ENCODE measurements at regions not wholly inside any gene's neighbourhood (a gene's known extent, or its start where the extent isn't known, plus 50 kb on each side); places are given as distances from the start of the nearest gene placed in this dataset.

DNA sequence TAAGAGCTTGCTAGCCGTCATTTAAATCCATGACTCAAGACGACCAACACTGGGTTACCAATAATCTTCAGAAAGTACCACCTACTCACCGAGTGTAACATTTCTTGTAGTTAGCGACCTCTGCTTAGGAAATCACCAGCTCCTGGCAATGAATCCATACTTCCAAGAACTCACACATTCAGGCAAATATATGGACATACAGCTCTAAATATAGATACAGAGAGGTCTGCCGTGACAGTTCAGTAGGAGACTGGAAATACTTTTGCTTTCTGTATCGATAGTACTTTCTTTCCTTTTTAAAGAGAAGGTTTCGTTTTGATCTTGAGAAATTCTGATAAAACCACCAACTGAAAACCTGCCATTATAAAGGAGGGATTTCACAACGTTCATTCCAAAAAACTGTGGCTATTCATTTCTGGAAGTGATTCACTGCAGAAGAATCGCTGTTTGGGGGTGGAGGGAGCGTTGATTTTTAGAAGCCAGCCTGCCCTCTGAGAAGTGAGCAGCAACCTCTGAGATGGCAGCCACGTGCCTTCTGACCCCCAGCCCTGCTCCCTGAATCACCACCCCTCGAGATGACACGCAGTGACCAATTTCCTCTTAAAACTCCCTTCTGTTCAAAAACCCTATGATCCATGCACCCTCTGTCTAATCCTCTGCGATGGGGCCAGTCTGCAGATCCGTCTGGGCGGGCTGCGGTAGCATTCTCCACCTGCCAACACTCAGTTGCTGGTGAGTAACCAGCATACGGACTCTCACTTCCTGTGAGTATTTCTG is 179.0 kb upstream of the KLF14 start:
- DNase-seq: peak; percentile 98

DNA sequence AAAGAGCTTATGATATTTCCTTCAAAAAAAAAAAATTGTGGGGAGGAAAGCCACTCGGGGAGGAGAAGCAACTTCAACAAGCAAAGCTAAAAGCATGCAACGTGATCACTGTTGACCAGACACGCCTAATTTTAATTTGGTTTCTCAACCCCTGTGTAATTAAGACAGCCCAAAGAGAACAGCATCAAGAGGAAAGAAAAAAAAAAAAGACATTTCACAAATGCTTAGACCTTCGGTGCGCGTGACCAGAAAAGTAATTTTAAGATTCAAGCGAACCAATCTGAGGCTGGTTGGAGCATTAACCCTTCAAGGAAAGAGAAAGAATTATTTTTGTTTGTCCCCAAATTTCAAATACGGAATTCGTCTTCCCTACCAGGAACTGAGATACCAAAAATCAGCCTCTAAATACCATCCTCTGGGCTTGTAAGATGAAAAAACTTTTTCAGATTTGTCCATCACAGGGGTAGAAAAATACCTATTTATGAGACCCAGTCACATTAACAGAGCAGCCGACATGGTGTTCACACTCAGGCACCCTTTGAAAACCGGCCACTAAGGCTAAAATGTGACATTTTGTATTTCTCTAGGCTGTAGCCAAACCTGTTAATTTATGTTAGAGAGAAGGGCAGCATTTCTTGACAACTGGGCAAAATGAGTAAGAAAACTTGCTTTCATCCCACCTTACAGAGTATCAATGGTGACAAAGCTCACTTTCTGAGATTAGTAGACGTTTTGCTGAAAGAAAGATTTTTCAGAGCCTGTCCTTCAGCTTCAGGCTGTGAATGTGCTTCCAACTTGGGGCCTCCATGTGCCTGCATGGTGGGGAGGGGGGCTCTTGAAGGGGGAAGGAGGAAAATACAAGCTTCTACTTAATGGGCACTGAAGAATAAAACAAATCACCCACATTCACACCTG is 179.9 kb upstream of the KLF14 start:
- DNase-seq: no peak

DNA sequence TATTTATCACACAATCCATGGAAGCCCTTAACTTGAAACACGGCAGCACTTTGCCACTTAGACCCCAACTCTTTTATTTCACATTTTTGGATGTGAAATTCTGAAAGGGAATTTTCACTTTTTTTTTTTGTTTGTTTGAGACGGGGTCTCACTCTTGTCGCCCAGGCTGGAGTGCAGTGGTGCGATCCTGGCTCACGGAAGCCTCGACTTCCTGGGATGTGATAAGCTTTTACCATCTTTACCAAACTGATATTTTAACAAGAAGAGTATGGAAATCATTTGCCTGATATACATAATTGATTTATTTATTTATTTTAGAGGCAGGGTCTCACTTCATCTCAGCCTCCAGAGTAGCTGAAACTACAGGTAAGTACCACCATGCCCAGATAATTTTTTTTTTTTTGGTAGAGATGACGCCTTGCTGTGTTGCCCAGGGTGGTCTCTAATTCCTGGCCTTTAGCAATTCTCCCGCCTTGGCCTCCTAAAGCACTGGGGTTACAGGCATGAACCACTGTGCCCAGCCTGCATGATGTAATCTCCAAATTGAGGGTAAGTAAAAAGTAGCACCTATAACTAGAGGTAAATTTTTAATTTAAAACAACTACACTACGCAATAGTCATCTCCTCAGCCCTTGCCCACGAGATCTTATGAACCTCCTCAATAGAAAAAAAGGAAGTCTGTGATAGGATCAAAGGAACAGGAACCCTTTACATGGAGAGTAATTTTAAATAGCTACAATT is 180.7 kb upstream of the KLF14 start:
- DNase-seq: no peak

DNA sequence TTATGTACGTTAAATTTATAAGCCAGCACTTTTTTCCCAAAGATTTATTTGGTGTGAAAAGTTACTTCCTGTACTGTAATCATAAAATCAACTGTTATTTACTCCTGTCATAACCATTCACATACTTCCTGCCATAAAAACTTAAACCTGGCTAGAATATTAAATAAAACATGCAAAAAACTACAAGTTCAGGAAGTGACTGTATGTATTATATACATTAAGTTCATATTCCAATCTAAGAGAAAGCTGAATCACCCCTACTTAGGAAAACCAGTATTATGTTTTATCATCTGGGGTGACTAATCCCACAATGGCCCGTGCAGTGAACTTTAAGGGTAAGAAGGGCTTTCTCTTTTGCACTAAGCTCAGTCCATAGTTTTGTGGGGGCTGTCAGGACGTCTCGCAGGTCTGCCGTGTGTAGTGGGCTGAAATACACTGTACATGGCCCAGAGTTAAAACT is 183.7 kb upstream of the KLF14 start:
- DNase-seq: no peak

DNA sequence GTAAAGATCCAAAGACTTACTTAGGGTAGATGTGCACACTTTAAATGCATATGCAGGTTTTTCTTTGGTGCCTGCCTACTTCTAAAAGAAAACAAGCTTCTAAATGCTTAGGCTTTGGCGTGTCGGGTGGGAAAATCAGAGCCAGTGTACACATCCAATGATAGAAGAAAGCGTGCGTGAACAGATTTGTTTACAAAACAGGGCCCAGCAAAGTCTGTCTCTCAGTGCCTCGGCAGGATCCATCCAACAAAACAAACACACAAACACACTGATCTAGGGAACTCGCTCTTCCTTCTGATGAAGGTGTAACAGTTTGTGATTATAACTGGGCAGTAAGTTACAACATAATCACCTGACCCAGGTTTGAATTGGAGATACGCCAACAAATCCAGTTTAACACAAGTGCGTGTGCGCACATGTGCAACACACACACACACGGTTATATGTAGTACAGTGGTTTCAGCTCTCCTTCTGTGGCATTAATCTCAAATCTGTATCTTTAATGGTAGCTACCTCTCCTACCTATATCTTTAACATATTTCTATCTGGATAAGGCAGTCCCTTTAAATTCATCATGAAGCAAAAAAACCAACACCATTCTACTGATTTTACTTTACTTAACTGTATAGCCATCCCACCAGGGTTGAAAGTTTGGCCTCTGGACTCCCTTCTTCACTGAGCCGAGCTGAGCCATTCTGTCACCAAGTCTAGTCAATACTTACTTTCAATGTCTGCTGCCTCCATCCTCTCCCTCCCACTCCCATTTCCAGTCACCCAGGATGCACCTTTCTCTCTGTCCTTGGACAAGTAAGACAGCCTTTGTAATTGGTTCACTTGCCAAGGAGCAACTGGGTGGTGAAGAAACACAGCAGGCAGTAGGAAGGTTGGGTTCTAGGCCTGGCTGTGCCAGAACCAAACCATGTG is 184.4 kb upstream of the KLF14 start:
- no peak for DNase-seq

DNA sequence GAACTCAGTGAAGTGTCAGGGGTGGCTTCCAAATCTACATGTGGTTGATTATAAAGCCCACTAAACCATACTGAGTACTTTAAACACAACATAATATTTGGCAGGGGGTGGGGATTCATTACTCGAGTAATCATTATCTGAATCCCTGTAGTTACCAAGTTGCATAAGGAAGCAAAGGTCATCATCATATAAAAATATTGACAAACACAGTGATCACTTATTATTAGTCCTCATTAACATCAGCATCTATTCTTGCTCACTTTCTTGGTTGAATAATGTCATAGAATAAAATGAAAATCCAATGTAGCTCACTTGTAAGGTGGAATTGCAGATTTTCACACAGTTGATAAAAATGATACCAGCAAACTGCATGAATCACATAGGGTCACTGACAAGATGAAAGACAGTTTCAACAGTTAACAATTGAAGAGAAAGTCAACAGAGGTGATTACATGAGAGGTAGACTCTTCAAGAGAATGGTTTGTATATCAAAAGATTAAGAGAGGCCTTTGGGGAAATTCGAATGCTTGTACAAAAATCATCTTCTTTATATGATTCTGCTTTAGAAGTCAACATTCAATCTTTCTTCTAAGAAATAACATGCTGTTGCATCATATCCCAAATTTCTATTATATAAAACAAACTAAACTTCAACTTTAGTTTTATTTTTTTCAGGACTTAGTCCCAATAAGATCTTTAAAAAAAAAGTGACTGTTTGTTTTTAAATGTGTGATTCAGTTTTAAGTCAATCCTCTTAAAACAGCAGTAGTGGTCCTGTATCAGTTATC is 185.5 kb upstream of the KLF14 start:
- no peak for DNase-seq

DNA sequence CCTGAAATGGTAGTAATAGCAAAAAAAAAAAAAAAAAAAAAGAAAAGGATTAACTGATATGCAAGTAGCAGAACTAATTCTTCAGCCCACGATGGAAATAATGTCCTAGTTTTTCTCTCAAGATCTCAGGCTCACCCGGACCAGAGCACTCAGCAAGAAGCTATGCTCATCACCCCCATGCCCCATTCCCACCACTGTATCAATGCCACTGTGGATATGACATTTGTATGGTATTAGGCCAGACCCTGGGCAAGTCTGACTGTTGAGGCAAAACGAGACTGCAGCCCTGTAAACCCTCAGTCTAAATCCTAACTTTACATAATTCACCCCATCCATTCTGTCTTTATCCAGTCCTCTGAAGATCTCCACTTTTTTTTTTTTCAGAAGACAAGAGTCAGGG is 186.1 kb upstream of the KLF14 start:
- no peak for DNase-seq

DNA sequence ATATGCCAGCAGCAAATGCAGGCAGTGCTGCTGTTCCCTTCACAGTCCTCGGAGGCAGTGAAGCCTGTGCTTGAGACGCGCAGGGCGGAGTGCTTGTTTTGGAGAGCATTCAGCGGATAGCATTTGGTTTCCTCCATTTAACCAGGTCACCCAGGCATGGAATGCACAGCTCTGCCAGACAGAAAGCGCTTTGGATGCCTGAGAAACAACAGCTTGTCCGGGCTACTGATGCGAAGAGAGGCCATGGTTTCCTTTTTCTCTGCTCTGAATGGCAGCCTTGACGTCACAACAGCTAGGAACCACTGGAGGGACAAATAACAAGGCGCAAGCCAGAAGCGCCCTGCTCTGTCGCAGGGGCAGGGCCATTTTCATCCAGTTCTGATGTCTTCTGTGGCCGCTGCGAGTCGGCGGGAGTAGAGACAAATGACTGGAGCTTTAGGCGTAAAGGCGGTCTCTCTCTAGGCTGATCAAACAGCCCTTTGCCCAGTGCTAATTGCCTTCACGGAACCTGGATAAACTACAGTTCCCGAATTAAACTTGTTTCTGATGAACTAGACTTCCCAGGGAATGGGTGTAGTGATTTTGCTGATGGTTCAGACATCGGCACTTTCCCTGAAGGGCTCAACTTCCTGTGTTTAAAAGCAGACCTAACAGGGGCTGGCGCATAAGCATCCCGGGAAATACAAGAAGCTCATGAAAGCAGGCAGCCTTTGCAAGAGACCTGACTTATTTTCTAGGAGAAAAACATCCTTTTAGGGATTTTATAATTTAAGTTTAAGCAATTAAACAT is 187.6 kb upstream of the KLF14 start:
- DNase-seq: no peak

DNA sequence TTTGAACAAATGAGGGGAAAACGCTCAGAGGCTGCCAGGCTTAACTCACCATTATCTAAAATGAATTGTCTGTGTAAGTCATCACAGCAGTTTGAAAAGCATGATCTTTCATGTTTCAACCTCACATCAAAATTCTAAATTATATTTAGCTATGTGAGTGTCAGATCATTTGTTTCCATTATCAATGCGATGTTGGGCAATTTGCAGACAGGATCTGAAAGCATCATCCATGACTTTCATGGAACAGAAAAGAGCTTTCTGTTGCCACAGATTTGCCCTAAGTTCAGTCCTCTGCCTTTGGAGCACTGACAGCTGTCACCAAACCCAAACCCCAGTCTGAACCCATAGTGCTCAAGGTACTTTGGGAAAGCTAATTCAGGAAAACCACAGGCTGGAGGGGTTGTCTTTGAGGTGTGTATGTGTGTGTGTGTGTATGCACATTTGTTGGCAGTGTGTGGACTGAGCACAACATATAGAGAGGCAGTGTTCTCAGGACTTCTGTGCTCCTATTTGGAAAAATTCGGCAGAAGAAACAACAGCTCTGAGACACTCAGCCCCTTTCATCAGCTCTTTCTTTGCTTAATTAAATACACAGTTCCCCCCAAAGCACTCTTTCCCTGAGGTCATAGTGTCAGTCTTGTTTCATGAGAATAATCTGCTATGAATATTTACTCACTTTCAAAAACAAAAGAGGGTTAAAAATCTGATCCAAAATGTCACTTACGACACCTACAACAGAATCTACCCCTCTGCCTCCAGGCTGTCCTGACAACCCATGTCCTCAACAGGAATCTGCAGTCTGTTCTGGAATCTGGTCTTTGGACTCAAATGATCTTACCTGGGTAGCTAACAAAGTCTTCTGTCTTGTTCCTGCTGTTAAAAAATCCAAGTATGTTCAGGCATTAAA is 188.5 kb upstream of the KLF14 start:
- DNase-seq: no peak

DNA sequence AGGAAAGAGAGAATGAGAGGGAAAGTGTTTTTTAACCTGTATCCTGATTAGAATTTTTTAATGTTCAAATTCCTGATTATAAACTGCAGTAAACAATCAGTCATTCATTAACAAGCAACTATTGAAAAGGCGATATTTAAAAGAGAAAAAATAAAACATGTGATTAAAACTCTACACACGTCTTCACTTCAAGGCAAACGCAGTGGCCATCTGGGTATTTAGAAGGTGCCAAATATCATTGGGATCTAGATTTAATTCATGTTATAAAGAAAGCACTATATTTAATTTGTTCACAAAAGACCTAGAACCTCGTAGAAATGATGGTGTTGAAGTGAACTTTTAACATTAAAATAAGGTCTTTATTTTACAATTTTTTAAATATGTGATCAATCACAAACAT is 189.4 kb upstream of the KLF14 start:
- DNase-seq: no peak

DNA sequence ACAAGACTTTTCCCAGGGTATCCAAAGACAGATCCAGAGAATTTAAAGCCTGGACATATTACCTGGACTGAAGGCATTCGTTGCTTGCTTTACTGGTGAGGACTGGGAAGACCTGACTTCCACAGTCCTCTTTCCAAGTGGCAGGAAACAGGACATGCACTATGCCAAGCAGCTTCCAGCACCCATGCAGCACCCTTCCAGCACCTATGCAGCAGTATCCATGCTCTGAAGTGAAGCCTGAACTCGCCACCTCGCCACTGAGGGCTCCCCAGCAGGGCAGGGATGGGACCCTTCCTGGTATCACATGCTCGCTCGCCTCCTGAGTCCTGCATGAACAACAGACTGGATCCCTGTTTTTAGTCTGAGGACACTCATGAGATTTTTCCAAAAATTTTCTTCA is 189.9 kb upstream of the KLF14 start:
- no peak for DNase-seq

DNA sequence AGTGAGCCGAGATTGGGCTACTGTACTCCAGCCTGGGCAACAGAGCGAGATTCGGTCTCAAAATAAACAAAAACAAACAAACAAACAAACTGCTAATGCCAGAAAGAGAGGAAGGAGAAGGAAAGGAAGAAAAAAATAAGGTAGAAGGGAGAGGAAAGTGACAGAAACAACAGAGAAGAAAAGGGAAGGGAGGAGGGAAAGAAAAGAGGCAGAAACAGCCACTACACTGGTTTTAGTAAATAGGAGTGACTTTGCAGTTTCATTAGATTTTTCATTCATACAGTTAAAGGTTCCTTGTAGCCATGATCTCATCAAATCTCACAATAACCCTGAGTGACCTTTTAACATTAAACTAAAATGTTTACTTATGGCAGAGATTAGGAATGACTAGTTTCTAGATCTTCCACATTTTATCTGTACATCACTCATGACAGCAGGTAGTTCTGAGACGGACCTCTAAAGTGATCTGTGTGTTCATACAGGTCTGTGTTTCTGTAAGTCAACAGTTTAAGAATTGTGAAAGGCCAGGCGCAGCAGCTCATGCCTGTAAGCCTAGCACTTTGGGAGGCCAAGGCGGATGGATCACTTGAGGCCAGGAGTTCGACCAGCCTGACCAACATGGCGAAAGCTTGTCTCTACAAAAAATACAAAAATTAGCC is 191.3 kb upstream of the KLF14 start:
- DNase-seq: no peak

DNA sequence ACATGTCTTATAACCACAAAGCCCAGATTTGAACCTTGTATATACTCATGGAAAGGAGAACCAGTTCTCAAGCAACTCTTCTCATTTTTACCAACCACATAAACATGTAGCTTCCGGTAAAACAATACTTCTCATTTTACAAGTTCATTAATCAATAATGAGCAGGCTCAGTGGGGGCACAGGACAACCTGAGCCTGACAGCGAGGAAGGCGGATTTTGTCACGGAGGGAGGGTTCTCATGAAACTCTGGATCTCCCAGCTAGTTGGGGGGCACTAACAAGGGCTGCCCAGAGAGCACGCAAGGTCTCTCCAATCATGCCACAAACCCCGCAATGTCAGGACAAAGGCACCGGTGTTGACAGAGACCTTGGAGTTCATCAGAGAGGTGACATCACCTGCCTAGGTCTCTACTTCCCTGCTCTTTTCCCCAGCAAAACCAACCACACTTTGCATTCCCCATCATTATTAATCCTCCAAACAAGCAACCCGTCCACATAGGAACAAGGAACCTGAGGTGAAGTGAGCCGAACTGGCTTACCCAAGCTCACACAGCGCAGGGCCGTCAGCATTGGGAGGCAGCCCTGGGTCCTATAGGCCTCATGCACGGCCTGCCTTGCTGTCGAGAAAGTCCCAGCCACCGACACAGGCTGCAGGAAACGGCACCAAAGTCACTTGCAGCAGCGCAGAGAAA is 192.1 kb upstream of the KLF14 start:
- no peak for DNase-seq

DNA sequence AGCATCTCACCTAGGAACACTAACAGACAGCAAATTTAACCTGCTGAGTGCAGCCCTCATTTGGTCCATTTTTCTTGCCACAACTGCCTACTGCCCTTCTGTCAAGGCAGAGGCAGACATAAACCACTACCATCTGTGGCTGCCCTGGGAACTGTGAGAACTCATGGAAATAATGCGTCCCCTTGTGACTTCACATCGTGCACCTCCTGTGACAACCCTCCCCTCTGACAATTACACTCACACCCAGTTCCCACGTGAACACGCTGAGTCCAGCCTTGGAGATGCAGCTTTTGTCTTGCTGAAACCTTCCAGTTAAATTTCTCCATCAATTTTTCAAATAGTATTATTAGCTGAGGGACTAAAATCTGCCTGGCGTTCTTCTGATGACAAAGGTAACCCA is 193.1 kb upstream of the KLF14 start:
- DNase-seq: no peak

DNA sequence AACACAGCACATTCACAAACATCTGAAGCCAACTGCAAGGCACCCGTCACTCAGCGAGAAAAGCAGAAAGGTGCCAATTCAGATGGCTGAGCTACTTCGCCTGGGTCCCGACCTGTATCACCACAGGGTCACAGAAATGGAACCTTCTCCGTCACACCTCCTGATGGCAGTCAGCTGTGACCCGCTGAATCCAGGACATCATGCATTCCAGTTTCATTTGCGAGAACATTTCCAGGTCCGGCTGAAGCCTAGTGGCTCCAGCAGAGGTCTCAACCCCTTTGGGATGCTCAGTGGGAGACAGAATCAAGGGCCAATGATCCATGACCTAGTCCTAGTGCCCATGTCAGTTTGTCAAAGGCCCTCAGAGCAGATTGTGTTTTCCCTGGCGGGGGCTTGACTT is 193.6 kb upstream of the KLF14 start:
- no peak for DNase-seq

DNA sequence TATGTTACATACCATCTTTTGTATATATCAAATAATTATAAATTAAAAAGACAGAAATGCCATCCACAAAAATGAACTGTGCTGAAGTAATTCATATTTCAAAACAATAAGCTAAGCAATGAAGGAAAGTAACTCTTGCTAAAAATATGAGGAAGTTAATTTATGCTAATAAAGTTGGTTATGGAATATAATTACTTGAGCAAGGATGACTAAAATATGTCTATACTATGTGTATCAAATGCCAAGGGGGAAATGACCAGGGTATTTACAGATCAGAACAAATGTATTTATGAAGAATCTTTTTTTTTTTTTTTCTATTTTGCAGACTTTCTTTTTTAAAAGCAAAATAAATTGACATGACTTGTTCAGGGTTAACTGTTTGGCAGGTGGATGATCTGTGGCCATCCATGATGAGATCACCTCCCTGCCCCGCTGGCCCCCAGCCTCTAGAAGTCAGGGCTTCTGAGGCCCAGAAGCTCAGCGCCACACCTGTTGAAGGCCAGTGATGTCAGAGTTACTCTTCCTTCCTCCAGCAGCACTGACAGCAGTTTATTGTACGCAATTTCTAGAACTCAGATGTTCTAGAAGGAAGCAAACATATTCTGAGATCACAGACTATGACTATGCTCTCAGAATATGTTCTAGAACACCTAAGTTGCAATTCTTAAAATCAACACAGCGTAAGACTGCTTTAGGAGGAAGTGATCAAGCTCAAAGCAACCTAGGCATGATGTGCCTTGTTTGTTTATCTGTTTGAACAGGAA is 196.1 kb upstream of the KLF14 start:
- DNase-seq: no peak

DNA sequence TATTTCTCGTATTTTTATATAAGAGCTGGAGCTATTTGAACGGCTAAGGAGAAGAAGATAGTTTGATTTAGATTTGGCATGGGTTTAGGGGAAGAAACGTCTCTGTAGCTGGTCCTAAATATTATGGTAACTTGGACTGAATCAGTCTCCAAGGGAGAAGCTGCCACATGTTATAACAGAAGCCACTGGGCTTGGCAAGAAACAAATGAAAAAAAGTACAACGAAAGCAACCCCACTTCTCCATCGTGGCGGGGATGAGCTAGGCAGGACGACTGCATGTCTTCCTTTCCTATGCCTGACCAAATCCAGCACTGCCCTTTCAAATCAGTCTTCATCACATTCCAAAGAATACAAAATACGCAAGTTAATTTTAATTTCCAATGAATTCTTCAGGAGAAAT is 196.7 kb upstream of the KLF14 start:
- no peak for DNase-seq

DNA sequence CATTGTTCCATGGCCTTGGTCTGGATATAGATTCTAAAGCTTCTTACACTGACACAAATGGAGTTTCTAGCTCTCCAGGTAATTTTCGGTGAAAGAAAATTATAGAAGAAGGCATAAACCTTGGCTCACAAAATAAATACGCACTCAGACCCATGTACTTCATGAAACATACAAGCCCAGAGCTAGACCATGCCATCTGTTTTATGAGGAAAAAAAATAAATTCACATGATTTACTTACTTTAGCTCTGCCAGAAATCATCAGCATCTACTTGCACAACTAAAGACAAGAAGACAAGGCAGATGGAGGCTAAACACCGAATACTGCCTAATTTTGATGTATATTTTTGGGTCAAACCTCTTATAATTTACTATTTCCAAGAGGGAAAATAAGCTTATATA is 197.4 kb upstream of the KLF14 start:
- no peak for DNase-seq
